Hematopoietic multipotent progenitor cell treated with erythropoietin and hydrocortisone succinate and interleukin-3 and kit ligand, for 17 days (in vitro differentiated cells): ENCODE measurements at regions not wholly inside any gene's neighbourhood (a gene's known extent, or its start where the extent isn't known, plus 50 kb on each side); places are given as distances from the start of the nearest gene placed in this dataset.

Source experiments
- DNase-seq: peaks from one replicate; pipeline ENCODE4 v3.0.0-alpha.2; 2015; ENCODE audit warnings: low spot score

GRCh38 chr9:129471201-129472019 lies 149.5 kb downstream of the C9orf50 start:
- no peak for DNase-seq

GRCh38 chr9:129469988-129470316 lies 150.9 kb downstream of the C9orf50 start:
- DNase-seq = no peak

GRCh38 chr9:129469188-129469987 lies 151.5 kb downstream of the C9orf50 start:
- DNase-seq = no peak

- no peak for DNase-seq
Observed at GRCh38 chr9:129467739-129468666, 152.9 kb downstream of the C9orf50 start.

- no peak for DNase-seq
Observed at GRCh38 chr9:129467004-129467588, 153.8 kb downstream of the C9orf50 start.

- no peak for DNase-seq
Observed at GRCh38 chr9:129465834-129466535, 154.9 kb downstream of the C9orf50 start.

- DNase-seq = no peak
Observed at GRCh38 chr9:129464972-129465833, 155.7 kb downstream of the C9orf50 start.

DNA sequence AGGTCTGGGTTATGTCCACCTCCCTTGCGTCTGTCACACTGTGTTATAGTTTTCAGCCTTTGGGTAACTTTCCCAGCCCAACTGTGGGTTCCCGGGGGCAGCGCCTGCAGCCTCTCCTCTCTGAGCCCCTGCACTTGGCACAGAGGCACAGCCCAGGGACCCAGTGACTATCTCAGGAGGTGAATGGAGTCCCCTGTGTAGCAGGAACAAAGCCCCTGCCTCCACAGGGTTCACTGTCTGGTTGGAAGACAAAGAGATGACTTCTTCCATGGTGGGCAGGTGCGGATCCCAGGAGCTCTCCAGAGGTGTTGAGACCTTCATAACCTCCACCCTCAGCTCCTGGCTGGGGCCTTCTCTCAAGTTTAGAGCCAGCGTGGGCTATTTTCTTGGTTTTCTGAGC lies 156.9 kb downstream of the C9orf50 start:
- no peak for DNase-seq

DNA sequence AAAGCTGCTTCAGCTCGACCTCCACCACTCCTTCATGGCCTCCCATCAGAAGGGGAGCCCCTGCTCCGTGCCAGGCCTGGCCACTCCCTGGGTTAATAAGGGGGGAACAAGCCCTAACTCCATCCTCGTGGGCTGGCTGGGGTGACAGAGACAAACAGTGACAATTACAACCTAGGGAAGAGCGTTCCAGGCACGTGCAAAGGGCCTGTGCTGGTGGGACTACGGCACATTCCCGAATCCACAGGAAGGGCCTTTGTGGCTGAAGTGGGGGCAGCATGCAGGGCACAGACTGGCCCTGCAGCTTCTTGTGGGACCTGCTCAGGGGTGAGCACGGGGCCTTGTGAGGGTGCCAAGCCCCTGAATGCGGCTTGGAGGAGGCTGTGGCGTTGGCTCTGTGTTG lies 157.4 kb downstream of the C9orf50 start:
- DNase-seq = no peak

GRCh38 chr9:129462360-129462759 lies 158.5 kb downstream of the C9orf50 start:
- no peak for DNase-seq

DNA sequence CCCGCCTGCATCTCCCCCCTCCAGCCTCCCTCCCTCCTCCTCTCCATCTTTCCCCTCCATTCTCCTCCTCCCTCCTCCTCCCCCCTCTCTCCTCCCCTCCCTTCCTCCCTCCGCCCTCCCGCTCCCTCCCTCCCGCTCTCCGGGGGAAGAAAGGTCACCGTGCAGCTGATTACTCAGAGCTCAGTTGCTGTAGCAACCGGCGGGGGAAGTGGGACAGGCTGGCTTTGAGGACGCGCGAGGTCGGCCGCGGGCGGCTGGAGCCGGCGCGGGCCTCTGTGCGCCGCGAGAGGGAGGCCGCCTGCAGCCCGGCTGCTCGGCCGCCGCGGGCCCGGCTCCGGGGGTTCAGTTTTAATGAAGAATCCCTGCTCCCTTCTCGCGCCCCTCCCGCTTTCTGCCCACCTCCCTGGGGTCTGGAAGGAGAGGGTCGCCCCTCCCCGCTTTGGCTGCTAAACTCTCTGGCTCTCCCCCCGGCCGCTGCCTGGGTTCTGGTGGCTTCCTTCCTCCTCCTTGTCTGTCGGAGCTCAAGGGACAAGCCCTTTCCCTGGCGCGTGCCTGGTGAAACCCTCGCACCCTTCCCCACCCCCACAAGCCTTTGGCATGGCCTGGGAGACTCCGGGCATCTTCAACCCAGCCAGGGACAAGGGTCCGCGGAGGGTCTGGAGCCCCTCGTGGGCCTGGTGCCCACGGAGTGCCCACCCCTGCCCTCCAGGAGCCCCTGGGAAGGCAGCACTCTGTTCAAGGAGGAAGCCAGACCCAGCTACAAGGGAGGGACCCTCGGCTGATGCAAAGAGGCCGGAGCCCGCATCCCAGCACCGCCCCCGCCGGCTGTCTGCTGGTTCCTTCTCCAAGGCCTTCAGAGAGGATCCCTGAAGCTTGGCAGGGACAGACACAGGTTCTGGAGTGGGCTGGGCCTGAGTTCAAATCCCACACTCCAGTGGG lies 160.3 kb downstream of the C9orf50 start:
- DNase-seq = no peak

- no peak for DNase-seq
Observed at GRCh38 chr9:129459547-129460322, 161.2 kb downstream of the C9orf50 start.

- no peak for DNase-seq
Observed at GRCh38 chr9:129458663-129459546, 162.0 kb downstream of the C9orf50 start.

GRCh38 chr9:129458155-129458661 lies 162.7 kb downstream of the C9orf50 start:
- DNase-seq = no peak

GRCh38 chr9:129457325-129457779 lies 163.5 kb downstream of the C9orf50 start:
- DNase-seq = no peak

GRCh38 chr9:129456549-129457324 lies 164.2 kb downstream of the C9orf50 start:
- no peak for DNase-seq
